Activated effector memory CD4-positive, alpha-beta T cell treated with anti-CD3 and anti-CD28 coated beads, Interleukin-2, amount 50 U/mL, for 16 hours (primary cell): ENCODE measurements at regions not wholly inside any gene's neighbourhood (a gene's known extent, or its start where the extent isn't known, plus 50 kb on each side); places are given as distances from the start of the nearest gene placed in this dataset.
"Not testable (repeated sequence)": the region's sequence is repeated elsewhere in the genome, so short reads cannot be mapped to it uniquely, and the experiment has no call there.

Experiments
- DNase-seq: peaks from one replicate; pipeline ENCODE4 v3.0.0-alpha.2; 2020

DNA sequence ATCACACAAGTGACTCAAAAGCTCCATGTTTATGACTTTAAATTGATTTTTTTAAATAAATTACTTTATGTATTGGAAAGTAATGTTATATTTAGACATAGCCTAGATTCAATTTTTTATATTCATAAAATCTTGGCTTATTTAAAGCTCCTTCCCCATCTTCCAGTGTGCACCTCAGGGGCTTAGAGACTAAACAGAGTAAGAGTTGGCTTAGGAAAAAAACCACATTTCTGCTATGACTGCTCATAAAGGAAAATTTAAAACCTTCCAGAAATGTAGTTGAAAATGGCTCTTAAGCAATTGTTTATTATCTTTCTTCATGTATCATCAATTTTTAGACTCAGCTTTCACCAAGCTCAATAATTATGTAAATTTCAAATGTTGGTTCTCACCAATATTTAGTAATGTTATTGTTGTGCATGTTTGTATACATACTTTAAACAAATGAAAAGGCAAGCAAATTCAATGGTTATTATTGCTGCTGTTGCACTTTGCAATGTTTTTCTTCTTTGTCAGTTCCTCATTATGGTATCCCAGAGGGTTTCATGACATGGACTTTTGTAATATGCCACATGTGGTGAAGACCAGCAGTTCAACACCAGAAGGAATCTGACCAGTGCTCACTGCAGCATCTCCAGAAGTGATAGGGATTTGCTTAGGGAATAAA is 700.1 kb upstream of the ANKRD30A start:
- no peak for DNase-seq

DNA sequence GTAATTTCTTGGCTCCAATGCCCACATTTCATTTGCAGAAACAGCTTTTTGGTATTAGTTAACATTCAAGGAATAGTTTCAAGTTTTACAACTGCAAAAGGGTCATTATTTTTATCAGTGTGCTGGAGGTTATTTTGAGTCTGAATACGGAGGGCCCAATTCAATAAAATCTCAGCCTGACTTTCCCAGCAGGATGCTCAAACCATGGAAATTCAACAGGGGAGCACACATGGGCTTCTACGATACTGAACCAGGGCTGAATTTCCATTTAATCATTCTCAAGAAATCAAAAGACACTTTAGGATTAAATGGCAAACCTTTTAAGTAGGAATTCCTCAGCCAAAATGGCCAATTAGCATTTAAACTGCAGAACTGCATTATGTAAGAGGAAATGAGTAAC is 700.9 kb upstream of the ANKRD30A start:
- DNase-seq: no peak

DNA sequence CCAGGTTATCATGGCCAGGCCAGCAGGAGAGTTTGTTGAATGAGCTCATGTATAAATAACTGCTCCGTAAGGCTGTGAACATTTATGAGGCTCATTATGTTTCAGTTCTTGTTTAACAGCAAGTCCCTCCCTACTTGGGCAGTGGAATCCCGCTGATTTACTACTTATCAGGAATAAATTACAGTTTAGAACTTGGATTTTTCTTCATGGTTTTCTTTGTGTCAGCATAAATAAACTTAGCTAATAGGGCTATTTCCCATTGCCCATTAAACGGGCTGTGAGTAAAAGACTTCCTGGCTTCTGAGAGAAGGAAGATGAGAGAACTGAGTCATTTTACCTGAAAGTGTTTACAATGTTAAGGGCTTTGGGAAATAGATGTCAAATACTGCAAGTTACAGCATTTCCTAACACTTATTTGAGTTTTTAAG is 701.6 kb upstream of the ANKRD30A start:
- no peak for DNase-seq

DNA sequence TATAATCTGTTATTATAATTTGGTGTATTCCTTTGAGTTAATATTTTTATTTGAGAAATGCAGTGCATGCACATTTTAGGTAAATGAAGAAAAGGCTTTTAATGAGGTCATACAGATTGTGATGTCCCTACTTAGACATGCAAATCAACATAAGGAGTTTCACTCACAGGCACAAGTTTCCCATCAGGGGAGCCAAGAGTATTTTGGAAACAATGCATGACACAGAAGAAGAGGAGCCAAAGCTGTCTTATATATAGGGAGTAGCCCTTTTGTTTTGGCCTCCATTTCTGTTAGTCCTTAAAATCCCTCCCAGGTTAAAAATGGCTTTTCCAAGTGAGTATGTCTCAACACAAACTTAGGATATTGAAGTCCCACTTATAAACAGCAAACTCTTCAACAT is 703.4 kb upstream of the ANKRD30A start:
- no peak for DNase-seq

DNA sequence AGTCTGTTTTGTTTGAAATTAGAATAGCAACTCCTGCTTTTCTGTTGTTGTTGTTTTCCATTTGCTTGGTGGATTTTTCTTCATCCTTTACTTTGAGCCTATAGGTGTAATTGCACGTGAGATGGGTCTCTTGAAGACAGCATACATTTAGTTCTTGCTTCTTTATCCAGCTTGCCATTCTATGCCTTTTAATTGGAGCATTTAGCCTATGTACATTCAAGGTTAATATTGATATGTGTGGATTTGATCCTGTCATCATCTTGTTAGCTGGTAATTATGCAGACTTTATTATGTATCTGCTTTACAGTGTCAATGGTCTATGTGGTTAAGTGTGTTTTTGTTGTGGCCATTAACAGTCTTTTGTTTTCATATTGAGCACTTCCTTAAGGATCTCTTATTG is 708.9 kb upstream of the ANKRD30A start:
- no peak for DNase-seq

DNA sequence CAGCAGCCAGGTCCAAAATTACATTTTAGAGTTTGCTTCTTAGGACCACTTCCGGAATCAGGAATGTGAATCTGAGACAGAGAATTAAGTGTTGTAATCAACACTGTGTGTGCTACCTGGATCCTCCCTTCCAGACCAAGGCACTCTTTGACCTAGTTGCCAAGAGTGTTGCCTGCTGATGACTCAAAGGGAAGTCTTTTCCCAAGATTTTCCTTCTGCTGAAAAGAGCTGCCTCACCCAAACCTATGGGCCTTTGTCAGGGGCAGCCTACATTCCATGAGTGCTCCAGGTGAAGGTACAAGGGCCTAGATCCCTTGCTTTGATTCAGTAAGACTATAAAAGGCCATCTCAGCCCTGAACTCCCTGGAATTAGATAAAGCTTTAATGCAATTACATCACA is 712.5 kb upstream of the ANKRD30A start:
- DNase-seq: no peak

DNA sequence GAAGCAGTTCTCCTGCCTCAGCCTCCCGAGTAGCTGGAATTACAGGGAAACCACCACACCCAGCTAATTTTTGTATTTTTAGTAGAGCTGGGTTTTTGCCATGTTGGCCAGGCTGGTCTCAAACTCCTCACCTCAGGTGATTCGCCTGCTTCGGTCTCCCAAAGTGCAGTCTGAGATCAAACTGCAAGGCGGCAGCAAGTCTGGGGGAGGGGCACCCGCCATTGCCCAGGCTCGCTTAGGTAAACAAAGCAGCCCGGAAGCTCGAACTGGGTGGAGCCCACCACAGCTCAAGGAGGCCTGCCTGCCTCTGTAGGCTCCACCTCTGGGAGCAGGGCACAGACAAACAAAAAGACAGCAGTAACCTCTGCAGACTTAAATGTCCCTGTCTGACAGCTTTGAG is 725.2 kb upstream of the ANKRD30A start:
- DNase-seq: not testable (repeated sequence)

DNA sequence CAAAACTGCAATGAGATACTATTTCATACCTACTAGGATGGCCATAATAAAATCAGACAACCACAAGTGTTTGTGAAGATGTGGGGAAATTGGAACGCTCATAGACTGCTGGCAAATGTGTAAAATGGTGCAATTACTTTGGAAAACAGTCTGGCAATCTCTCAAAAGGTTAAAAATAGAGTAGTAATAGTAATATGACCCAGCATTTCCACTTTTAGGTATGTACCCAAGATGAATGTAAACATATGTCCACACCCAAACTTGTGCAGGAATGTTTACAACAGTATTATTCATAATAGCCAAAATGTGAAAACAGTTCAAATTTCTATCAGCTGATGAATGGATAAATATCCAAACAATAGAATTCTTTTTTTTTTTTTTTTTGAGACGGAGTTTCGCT is 731.6 kb upstream of the ANKRD30A start:
- no peak for DNase-seq

DNA sequence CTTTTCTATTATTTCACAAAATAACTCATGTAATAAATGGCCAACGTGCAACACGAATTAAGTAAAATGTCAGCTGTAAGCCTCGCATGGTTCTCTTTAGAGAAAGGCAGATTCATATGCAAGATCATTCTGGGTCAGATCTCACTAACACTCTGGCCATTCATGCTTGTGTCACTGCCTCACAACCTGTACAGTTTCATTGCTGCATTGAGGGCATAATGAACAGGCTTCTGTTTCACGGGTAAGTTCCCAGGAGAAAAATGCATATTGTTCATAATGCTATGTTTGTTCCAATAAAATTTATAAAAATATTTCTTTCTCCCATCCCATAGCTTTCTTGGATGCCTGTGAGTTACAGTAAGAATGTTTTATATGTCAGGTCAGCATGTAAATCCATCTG is 734.0 kb upstream of the ANKRD30A start:
- no peak for DNase-seq

DNA sequence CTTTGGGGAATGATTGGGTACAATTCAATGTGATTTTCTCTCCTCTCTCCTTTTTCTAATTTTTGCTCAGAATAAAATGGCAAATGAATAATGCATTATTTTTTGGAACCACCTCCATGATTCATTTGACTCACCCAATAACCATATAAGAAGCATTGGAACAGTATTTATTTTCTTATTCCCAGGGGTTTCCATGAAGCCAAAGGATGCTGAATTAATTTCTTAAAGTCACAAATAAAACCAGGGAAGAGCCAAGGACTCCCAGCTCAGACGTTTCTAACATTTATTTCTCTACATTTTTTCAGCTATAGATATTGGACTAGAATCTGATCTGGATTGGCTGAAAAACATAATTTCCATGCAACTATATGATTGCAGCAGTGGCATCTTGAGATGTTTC is 735.2 kb upstream of the ANKRD30A start:
- no peak for DNase-seq

DNA sequence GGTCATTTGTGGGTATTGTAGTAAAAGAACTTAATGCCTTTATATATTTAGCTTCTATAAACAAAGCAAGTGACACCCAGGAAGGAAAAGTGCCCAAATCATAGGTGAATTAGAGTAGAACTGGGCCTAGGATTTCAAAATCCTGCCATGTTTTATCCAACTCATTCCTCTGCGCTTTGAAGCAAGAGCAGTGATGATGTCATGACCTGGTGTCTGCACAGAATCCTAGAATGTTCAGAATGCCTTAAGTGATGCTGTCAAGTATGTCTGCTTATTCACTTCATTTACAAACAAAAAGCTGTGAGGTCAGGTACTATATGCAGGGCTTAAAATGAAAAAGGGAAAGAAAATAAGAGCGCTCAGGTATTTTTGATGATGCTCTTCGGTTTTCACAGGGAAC is 737.2 kb upstream of the ANKRD30A start:
- no peak for DNase-seq

DNA sequence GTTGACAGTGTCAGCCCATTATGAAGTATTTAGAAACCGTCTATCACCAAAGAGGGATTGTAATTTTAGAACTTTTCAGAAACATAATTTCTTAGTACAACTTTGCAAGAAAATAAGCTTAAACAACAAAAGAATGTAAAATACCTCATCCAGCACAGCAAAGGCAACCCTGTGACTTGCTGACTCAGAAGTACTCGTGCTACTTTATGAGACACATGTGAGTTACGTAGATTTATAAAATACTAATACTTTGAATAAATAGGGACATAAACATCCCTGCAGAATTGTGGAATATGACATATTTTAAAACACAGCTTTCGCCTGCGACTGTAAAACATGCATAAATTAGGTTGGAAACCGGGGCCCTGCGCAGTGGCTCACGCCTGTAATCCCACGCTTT is 739.7 kb upstream of the ANKRD30A start:
- DNase-seq: no peak

DNA sequence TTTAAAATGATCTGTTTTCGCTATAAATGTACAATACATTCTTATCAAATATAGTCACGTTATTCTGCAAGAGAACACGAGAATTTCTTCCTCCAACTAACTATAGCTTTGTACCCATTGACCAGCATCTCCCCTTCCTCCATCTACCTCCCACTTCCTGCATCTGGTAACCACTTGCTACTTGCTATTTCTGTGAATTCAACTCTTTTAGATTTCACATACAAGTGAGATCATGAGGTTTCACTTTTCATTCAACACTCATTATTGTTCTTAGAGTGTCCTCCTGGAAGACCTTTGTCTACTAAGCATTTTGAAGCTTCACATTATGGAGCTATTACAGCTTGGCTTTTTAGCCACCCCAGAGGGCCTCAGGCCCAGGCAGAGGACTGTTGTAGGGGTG is 741.3 kb upstream of the FZD8 start:
- no peak for DNase-seq

DNA sequence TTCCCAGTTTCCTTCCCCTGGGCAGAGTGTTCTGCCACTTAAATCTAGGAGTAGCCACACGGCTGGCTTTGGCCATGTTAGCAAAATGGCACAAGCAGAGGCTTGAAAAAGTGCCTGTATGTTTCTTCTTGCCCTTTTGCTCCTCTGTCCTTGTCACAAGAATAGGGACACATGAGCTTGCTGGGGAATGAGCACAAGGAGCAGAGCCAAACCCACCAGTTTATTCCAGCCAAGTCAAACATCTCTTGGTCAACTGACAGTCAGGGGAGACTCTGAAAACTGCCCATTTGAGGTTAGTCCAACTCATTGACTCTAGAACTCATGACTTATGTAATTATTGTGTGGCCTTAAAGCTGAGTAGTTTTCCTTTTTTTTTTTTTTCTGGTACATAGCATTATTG is 739.7 kb upstream of the FZD8 start:
- DNase-seq: no peak

DNA sequence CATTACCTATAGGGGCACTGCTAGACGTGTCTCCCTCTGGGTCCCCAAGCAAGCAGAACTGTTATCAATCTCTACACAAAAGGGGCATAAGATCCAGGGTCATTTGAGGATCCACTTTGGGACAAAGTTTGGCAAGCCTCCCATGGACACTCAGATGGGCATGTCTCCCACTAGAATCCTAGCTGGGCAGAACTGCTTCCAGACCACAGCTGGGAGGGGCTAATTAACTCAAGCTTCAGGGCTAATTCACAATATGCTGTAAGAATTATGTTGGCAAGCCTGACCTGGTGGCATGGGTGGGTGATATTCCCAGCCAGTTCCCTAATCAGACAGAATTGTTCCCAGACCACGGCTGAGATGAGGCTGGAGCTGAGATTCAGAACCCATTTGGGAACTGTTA is 738.4 kb upstream of the FZD8 start:
- no peak for DNase-seq

DNA sequence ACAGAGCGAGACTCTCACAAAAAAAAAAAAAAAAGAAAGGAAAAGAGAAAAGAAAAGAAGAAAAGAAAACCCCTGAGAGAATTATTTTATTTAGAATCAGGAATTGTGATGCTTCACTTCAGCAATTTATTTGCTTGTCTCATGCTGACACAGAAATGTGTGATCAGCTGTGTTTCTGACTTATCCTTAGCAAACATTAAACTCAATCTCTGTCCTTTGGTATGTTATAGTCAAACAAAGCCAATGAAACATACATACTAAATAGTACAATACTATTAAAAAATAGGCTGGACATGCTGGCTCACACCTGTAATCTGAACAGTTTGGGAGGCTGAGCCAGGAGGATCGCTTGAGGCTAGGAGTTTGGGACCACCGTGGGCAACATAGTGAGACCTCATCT is 733.0 kb upstream of the FZD8 start:
- DNase-seq: no peak

DNA sequence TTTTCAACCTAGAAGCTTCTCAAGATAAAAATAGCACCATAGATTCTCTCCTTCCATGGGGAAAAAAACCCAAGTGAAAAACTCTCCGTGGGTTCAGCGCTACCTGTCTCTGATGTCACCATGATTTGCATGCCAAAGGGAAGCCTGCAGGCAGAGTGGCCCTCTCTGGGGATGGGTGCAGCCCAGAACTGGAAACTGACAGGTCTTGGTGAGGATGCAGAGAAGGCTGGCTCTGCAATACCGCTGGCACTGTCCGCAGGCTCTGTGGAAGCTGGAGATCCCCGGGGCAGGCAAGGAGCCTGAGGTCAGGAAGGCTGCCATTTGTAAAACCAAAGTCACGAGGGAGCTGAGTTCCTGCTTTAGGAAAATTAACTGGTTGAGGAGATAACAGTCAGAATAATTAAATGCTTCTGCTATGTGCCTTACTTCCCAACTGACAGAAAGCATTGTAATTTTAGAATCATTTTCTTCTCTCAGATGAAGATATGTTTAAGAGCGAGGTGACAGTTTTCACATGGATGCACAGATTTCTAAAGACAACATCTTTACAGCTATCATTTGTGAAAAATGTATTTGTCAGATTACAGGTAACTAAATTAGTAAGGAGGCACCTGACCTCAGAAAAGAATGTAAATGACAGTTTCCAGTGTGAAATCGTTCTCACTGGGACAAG is 731.5 kb upstream of the FZD8 start:
- DNase-seq: no peak

DNA sequence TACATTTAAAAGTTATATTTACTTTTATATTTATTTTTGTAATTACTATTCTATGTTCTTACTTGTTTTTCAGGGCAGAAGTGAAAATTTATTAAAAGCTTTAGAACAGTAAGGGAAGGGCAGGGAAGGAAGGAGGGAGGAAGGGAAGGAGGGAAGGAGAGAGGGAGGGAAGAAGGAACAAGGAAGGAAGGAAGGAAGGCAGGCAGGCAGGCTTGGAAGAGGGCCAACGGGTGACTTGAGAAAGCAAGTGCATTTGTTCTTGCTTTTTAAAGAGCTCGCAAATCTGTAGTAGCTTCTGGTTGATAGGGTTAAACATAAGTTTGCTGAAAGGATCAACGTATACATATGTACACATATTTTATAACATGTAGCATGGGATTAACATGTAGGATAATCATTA is 725.3 kb upstream of the FZD8 start:
- no peak for DNase-seq

DNA sequence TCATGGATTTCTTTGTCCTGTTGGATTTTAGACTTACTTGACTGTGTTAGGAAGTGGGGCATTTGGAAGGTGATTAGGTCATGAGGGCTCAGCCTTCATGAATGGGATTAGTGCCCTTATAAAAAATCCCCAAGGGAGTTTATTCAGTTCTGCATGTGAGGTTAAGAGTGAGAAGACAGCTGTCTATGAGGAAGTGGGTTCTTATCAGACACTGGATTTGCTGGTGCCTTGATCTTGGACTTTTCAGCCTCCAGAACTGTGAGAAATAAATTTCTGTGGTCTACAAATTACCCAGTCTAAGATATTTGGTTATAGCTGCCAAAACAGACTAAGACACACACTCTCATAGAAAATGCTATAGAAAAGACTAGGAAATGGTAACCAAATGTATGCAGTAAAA is 724.7 kb upstream of the FZD8 start:
- DNase-seq: no peak

DNA sequence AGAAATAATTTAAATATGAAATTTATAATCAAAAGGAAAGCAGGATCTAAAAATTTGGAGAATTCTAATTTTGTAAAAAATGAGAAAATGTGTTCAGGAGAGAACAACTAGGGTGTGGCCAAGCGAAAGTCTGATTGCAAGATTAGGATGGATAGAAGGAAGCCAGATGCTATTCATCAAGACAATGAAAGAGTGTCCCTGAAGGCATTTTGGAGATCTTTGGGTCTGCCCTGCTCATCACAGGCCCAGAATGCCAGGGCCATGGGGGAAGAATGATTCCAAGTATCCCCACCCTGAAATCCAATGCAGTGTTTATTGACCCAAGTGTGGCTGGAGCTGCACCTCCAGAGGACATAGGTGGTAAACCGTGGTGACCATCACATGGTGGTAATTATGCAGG is 724.0 kb upstream of the FZD8 start:
- no peak for DNase-seq

DNA sequence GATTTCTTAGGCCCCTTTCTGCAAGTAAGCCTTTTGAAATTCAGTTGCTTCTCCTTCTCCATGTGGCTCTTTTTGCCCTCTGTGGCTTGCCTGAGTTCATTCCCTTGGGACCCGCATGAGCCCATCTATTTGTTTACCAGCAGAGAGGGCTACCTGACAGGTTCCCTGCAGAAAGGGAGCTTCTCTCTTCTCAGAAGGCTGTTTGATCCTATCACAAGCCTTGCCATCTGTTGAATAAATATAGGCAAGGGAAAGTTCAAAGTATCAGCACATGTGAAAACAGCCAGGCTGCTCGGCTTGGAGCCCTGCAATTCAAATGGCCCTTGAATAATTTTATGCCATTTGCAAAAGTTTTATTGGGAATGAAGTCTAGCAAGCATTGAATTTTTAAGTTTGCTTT is 720.2 kb upstream of the FZD8 start:
- DNase-seq: no peak

DNA sequence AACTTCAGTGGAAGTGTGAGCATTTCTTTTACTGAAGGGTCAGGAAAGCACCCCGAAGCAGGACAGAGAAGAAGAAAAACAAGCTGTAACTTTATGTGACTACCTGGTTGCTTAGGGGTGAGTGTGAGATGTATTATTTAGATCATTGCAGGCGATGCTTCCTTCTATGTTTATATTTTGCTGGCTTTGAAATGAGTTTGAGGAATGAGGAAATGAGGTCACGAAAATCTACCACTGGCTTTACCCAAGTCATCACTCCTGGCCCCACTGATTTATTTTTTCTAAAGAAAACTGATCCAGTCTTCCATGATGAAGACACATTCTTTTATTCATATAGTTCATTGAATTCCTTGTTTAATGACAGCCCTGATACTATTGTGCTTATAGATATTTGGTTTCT is 716.6 kb upstream of the FZD8 start:
- DNase-seq: no peak

DNA sequence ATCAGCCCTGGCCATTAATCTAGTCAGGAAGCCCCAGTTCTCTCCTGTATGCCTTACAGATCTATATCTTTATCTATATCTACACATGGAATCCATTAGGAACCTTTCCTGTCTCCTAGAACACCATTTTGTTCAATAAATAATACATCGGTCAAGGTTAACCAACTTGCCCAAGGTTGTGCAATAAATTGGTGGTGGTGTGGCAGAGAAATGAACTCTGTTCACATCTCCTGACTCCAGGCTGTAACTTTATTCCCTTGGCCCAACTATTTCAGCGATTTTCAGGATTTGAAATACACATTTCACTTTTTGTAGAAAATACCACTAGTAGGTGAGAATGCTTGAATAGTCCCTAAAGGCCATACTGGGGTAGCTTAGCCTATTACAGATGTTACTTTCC is 712.5 kb upstream of the FZD8 start:
- DNase-seq: no peak

DNA sequence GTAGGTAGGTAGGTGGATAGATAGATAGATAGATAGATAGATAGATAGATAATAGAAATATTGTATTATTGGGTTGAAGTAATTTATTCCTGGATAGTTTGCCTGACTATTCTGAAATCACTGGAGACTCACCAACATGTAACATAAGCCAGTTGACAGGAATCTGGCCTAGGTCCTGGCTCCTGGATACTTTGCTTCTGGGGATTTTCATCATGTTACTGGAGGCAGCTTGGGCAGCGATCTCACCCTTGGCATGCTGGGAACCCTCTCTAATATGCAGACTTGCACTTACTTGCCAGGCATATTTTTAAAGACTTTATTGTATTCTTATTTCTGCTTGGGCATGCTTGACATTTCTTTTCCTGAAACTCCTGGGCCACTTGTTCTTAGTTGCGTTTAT is 709.1 kb upstream of the FZD8 start:
- DNase-seq: no peak

DNA sequence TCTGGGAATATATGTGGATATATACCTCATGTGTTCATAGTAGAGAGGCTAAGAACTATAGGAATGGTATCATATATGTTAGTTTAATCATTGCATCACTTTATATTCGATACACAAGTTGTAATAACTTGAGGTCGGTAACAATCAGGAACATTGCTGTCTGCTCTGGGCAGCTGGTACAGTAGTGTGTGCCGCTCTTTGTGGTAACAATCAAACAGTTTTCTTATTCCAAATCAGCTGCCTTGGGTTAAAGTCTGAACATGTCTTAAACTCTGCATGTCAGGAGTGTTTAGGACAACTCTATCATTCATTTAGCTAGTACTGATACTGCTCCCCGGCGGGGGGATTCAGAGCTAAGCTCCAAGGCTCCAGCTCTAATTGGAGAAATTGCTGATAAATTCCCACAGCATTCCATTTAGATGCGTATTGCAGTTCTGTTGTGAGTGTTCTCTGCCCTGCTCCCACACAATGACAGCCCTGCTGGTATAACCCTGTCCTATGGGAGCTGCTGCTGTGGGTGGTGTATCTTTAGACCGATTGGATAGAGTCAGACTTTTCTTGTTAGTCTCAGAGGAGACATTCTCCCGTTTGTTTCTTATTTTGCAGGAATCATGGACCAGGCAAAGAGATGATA is 707.5 kb upstream of the FZD8 start:
- DNase-seq: no peak
